PC-9 (cell line): ENCODE measurements at regions not wholly inside any gene's neighbourhood (a gene's known extent, or its start where the extent isn't known, plus 50 kb on each side); places are given as distances from the start of the nearest gene placed in this dataset.

Source experiments
- BruUV-seq: library from RNA; stranded (reverse); fragments of 400-500 nt; replicated peaks from 2 replicates; lab custom pipeline; 2021; lab: Mats Ljungman, UMichigan
- CTCF ChIA-PET: fragments of 300-600 bp; sonication (Branson Sonifier 250); formaldehyde crosslinking; loops from one replicate; lab custom pipeline; 2022; ENCODE audit warnings: antibody characterized with exemption; lab: Charles Lee
- POLR2A ChIA-PET: fragments of 300-600 bp; sonication (Branson Sonifier 250); formaldehyde crosslinking; loops from one replicate; lab custom pipeline; 2022; ENCODE audit warnings: antibody characterized with exemption; ENCODE audit not compliant: unreplicated experiment; lab: Charles Lee
- DNase-seq, 2 experiments: peaks; one replicate each; pipeline versions ENCODE4 v3.0.0 to v3.0.0-alpha.2; 2015 to 2022; ENCODE audit warnings: mixed read lengths in 1 of 2
- H2AFZ ChIP-seq: fragments of 200-600 bp; sonication (generic); 2 replicates; pipeline ENCODE4 v1.8.1; 2017; ENCODE audit warnings: antibody characterized with exemption
- H3F3A ChIP-seq: fragments of 200-600 bp; sonication (generic); 2 replicates; pipeline ENCODE4 v1.8.1; 2017; ENCODE audit warnings: antibody characterized with exemption, mild to moderate bottlenecking, low read depth; ENCODE audit not compliant: insufficient read depth
- H3K27ac ChIP-seq: fragments of 200-600 bp; sonication (generic); 2 replicates; pipeline ENCODE4 v1.6.1; 2016; ENCODE audit warnings: mixed run types
- H3K27me3 ChIP-seq: fragments of 200-600 bp; sonication (generic); 2 replicates; pipeline ENCODE4 v1.6.1; 2016; ENCODE audit warnings: low read depth, mixed run types; ENCODE audit not compliant: insufficient read depth
- H3K36me3 ChIP-seq: fragments of 200-600 bp; sonication (generic); 2 replicates; pipeline ENCODE4 v1.6.1; 2016; ENCODE audit warnings: low read depth, mixed run types
- H3K4me1 ChIP-seq: fragments of 200-600 bp; sonication (generic); replicated peaks from 2 replicates; pipeline ENCODE4 v1.6.1; 2016; ENCODE audit warnings: mixed run types; ENCODE audit not compliant: insufficient read depth
- H3K4me2 ChIP-seq: fragments of 200-600 bp; sonication (generic); 2 replicates; pipeline ENCODE4 v1.6.1; 2017; ENCODE audit warnings: mixed run types
- H3K4me3 ChIP-seq: fragments of 200-600 bp; sonication (generic); 2 replicates; pipeline ENCODE4 v1.6.1; 2016; ENCODE audit warnings: mixed run types
- H3K79me2 ChIP-seq: fragments of 200-600 bp; sonication (generic); 2 replicates; pipeline ENCODE4 v1.6.1; 2017; ENCODE audit warnings: low read depth, mixed run types
- H3K9me2 ChIP-seq: fragments of 200-600 bp; sonication (generic); 2 replicates; pipeline ENCODE4 v1.8.1; 2017; ENCODE audit warnings: mild to moderate bottlenecking; ENCODE audit not compliant: insufficient read depth
- H3K9me3 ChIP-seq: fragments of 200-600 bp; sonication (generic); 2 replicates; pipeline ENCODE4 v1.8.1; 2016; ENCODE audit warnings: low read depth; ENCODE audit not compliant: insufficient read depth
- H4K20me1 ChIP-seq: fragments of 200-600 bp; sonication (generic); 2 replicates; pipeline ENCODE4 v1.8.1; 2017; ENCODE audit not compliant: insufficient read depth
- CTCF ChIP-seq: fragments of 200-600 bp; sonication (generic); conservative IDR thresholded peaks from 2 replicates; pipeline ENCODE4 v1.6.1; 2017; ENCODE audit warnings: mixed run types, antibody characterized with exemption, mild to moderate bottlenecking, moderate library complexity
- EZH2 ChIP-seq: fragments of 200-600 bp; sonication (generic); IDR thresholded peaks from 2 replicates; pipeline ENCODE4 v1.8.0; 2017; ENCODE audit warnings: antibody characterized with exemption, low read depth
- intact Hi-C: fragments of 100-400 bp; cut with micrococcal nuclease; formaldehyde crosslinking; loops from one replicate; pipeline ENCODE4 v1.10.0; 2022; ENCODE audit not compliant: unreplicated experiment

GRCh38 chr18:55100817-55101457 lies 141.7 kb upstream of the CCDC68 start:
- no peaks in the 10 kb centered on the region for H3K9me2 ChIP-seq
- H3K4me1 ChIP-seq, result peaks cover 31% of the 10 kb centered on the region
- TF ChIP-seq CTCF, result no peak
- no peak for TF ChIP-seq EZH2
- H3K27ac ChIP-seq, result peak overlapping the region; percentile 52
- no peaks in the 10 kb centered on the region for H3K79me2 ChIP-seq
- CTCF ChIA-PET, result interaction anchor here (0.7 kb wide), 1 partner anchor 309 kb away, joined by 3 read pairs; no protein-coding TSS in a partner anchor
- H3K36me3 ChIP-seq, result no peaks in the 10 kb centered on the region
- peaks cover 13% of the 10 kb centered on the region; the same call in 1 of the 2 replicates for H3F3A ChIP-seq
- no peaks in the 10 kb centered on the region for H3K27me3 ChIP-seq
- no peaks in the 10 kb centered on the region; the same call in 1 of the 2 replicates for H3K9me3 ChIP-seq
- peak overlapping the region; percentile 54 for H3K4me2 ChIP-seq
- BruUV-seq, result no TSS peak
- 0 out of 2 replicates have a peak overlapping the region, but pooled peaks have one; percentile 11 for H3K4me3 ChIP-seq
- intact Hi-C loops, result loop anchor here (5.0 kb wide), 1 partner anchor 69 kb away; no protein-coding TSS in a partner anchor
- no peak overlapping the region for H2AFZ ChIP-seq
- POLR2A ChIA-PET, result interaction anchor here (0.6 kb wide), 1 partner anchor 323 kb away, joined by 3 read pairs; no protein-coding TSS in a partner anchor
- no peaks in the 10 kb centered on the region for H4K20me1 ChIP-seq
- DNase-seq, result peak; percentile 39 to 86

GRCh38 chr18:55097456-55098170 lies 138.4 kb upstream of the CCDC68 start:
- H2AFZ ChIP-seq, result no peak overlapping the region
- H3K27me3 ChIP-seq, result no peaks in the 10 kb centered on the region
- peaks cover 13% of the 10 kb centered on the region; the same call in 1 of the 2 replicates for H3F3A ChIP-seq
- H3K79me2 ChIP-seq, result no peaks in the 10 kb centered on the region
- TF ChIP-seq CTCF (no peak), EZH2 (no peak)
- H3K4me3 ChIP-seq, result no peak overlapping the region
- ChIA-PET POLR2A (no interaction called here), CTCF (no interaction called here)
- no peaks in the 10 kb centered on the region; the same call in 1 of the 2 replicates for H3K9me3 ChIP-seq
- intact Hi-C loops, result loop anchor here (5.0 kb wide), 1 partner anchor 135 kb away; no protein-coding TSS in a partner anchor
- peaks cover 31% of the 10 kb centered on the region for H3K4me1 ChIP-seq
- BruUV-seq, result no TSS peak
- peak in 1 of 2 experiments; percentile 37 for DNase-seq
- no peak overlapping the region for H3K27ac ChIP-seq
- H3K4me2 ChIP-seq, result no peak overlapping the region
- no peaks in the 10 kb centered on the region for H4K20me1 ChIP-seq
- H3K36me3 ChIP-seq, result no peaks in the 10 kb centered on the region
- no peaks in the 10 kb centered on the region for H3K9me2 ChIP-seq

GRCh38 chr18:55096263-55096951 lies 137.1 kb upstream of the CCDC68 start:
- ChIA-PET CTCF (no interaction called here), POLR2A (no interaction called here)
- DNase-seq, result peak in 1 of 2 experiments; percentile 37
- H3K9me3 ChIP-seq, result no peaks in the 10 kb centered on the region; the same call in 1 of the 2 replicates
- no peaks in the 10 kb centered on the region for H3K36me3 ChIP-seq
- no peaks in the 10 kb centered on the region for H3K9me2 ChIP-seq
- no TSS peak for BruUV-seq
- no peak overlapping the region for H3K4me2 ChIP-seq
- no peak overlapping the region for H2AFZ ChIP-seq
- H3K4me1 ChIP-seq, result peaks cover 21% of the 10 kb centered on the region
- H3K27me3 ChIP-seq, result no peaks in the 10 kb centered on the region
- peaks cover 12% of the 10 kb centered on the region; the same call in 1 of the 2 replicates for H3F3A ChIP-seq
- H4K20me1 ChIP-seq, result no peaks in the 10 kb centered on the region
- H3K4me3 ChIP-seq, result no peak overlapping the region
- TF ChIP-seq CTCF (0 out of 2 replicates have a peak, but pooled peaks have one; percentile 21), EZH2 (no peak)
- H3K79me2 ChIP-seq, result no peaks in the 10 kb centered on the region
- no peak overlapping the region for H3K27ac ChIP-seq
- intact Hi-C loops, result loop anchor here (5.0 kb wide), 1 partner anchor 136 kb away; no protein-coding TSS in a partner anchor
